AG04450 (cell line): ENCODE measurements at regions not wholly inside any gene's neighbourhood (a gene's known extent, or its start where the extent isn't known, plus 50 kb on each side); places are given as distances from the start of the nearest gene placed in this dataset.

Source experiments
- CTCF ChIA-PET: fragments of 300-600, 350-600 bp; formaldehyde crosslinking; extraction: SDS; loops from one replicate; lab custom pipeline; 2022; ENCODE audit warnings: antibody characterized with exemption, inconsistent platforms; lab: Charles Lee
- POLR2A ChIA-PET: fragments of 350-600 bp; formaldehyde crosslinking; extraction: SDS; loops from one replicate; lab custom pipeline; 2021; ENCODE audit warnings: antibody characterized with exemption, inconsistent platforms; lab: Yijun Ruan, JAX
- DNase-seq: peaks from one replicate; pipeline ENCODE4 v3.0.0-alpha.2; 2011; ENCODE audit warnings: low read depth, low spot score
- H3K27ac ChIP-seq: one replicate; pipeline ENCODE4 v1.5.1; 2012; ENCODE audit warnings: low read depth, low read length, control low read depth
- H3K27me3 ChIP-seq: one replicate; pipeline ENCODE4 v1.6.0; 2012; ENCODE audit warnings: low read length; ENCODE audit not compliant: control insufficient read depth, insufficient read depth
- H3K4me3 ChIP-seq: 2 replicates; pipeline ENCODE4 v1.5.1; 2011; ENCODE audit warnings: mild to moderate bottlenecking, low read depth, low read length, control low read depth
- H3K9me3 ChIP-seq: 2 replicates; pipeline ENCODE4 v1.5.1; 2012; ENCODE audit warnings: low read length; ENCODE audit not compliant: control insufficient read depth, insufficient read depth
- TF ChIP-seq, protein P1 (sequence below): IDR thresholded peaks from 2 replicates; pipeline ENCODE4 v1.5.1; 2011; ENCODE audit warnings: low read depth, low read length, control low read depth, inconsistent platforms

DNA sequence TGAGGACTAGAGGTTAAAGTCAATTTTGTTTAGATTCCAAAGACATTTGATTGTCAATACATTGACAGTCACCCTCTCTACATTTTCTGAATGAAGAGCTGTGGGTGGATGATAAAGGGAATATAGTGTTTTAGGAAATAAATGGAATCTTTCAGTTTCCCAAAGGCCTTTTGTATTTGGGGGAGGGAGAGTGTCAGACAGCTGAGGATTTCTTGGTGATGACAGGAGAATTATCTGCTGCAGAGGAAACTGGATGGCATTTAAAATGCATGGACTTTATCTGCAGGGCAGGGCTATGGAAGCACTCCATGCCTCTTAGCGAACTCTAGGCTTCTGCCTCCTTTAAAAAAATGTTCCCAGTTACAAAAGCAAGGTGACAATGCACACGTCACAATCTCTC, 195.1 kb downstream of the KCNS3 start:
- H3K27ac ChIP-seq: no peak overlapping the region
- POLR2A ChIA-PET: no interaction called here
- no peaks in the 10 kb centered on the region for H3K9me3 ChIP-seq
- no peak overlapping the region for H3K4me3 ChIP-seq
- CTCF ChIA-PET: no interaction called here
- TF ChIP-seq, protein P1, sequence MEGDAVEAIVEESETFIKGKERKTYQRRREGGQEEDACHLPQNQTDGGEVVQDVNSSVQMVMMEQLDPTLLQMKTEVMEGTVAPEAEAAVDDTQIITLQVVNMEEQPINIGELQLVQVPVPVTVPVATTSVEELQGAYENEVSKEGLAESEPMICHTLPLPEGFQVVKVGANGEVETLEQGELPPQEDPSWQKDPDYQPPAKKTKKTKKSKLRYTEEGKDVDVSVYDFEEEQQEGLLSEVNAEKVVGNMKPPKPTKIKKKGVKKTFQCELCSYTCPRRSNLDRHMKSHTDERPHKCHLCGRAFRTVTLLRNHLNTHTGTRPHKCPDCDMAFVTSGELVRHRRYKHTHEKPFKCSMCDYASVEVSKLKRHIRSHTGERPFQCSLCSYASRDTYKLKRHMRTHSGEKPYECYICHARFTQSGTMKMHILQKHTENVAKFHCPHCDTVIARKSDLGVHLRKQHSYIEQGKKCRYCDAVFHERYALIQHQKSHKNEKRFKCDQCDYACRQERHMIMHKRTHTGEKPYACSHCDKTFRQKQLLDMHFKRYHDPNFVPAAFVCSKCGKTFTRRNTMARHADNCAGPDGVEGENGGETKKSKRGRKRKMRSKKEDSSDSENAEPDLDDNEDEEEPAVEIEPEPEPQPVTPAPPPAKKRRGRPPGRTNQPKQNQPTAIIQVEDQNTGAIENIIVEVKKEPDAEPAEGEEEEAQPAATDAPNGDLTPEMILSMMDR: no peak
- no peak for DNase-seq
- H3K27me3 ChIP-seq: no peaks in the 10 kb centered on the region

DNA sequence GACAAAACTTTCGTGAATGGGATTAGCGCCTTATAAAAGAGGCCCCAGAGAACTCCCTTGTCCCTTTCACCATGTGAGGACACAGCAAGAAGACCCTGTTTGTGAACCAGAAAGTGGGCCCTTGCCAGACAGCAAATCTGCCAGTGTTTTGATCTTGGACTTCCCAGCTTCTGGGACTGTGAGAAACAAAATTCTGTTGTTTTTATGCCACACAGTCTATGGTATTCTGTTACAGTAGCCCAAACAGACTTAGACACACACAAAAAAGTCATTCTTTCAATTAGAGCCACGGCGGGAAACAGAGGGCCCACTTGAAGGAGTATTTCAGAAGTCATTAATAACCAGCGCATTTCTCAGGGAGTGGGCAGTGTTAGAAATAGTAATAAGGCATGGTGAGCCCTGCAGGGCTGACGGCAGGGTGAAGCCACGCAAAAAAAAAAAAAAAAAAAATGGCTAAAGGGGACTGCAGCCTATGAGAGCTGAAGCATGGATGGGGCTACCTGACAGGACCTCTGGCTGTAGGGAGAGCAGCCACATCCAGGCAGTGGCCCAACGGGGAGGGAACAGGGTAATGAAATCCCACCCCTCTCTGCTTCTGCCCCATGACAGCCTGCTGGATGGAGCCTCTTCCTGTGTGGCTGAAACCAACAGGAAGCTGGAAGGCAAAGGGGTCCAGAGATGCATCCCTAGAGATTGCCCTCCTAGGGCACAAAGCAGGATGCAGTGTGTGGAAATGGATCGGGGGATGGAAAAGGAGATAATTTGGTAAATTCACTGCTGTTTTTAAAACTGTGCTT, 189.3 kb downstream of the KCNS3 start:
- ChIA-PET POLR2A (no interaction called here), CTCF (no interaction called here)
- DNase-seq: no peak
- TF ChIP-seq, protein P1: no peak
- no peak overlapping the region for H3K4me3 ChIP-seq
- no peaks in the 10 kb centered on the region for H3K27me3 ChIP-seq
- no peak overlapping the region for H3K27ac ChIP-seq
- H3K9me3 ChIP-seq: no peaks in the 10 kb centered on the region

DNA sequence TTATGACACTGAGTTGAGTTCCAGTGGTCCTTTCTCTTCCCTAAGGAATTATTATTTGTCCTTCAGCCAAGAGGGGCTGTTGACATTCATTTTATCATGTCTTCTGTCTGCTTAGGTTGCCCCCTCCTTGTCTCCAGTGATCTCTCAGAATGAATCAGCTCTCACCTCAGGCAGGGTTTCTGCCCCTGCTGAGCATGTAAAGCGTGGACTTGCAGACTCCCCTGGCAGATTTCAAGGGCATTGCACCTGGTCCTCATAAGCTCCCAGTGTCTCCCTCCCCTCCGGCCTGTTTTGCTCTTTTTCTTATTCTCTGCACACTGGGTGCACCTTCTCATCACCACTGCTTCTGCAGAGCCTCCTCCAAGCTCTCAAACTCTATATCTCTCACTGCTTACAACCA, 188.4 kb downstream of the KCNS3 start:
- Histone ChIP-seq H3K4me3 (no peak overlapping the region), H3K27me3 (no peaks in the 10 kb centered on the region), H3K9me3 (no peaks in the 10 kb centered on the region), H3K27ac (no peak overlapping the region)
- POLR2A ChIA-PET: no interaction called here
- CTCF ChIA-PET: no interaction called here
- TF ChIP-seq, protein P1: no peak
- DNase-seq: no peak

DNA sequence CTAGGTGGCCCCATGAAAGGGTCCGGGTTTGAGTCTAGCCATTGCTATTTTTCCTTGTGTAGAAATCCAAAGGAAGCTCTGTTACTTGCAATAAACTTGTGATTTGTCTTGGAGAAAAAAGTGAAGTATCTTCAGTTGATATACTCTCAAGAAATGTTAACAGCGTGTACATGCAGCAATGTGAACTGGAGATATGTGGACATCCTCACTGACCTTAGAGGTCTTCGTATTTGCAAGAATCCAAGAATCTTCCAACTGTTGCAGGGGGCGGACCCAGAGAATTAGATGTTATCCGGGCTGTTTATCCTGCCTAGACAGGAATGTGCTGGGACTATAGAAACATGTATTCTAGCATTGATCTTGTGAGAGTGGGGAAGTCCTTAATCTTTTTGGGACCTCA, 187.6 kb downstream of the KCNS3 start:
- Histone ChIP-seq H3K27me3 (no peaks in the 10 kb centered on the region), H3K27ac (no peak overlapping the region), H3K9me3 (no peaks in the 10 kb centered on the region), H3K4me3 (no peak overlapping the region)
- ChIA-PET CTCF (interaction anchor here (1.2 kb wide), 1 partner anchor 84 kb away, joined by 4 read pairs; no protein-coding TSS in a partner anchor), POLR2A (no interaction called here)
- DNase-seq: no peak
- TF ChIP-seq, protein P1: no peak

DNA sequence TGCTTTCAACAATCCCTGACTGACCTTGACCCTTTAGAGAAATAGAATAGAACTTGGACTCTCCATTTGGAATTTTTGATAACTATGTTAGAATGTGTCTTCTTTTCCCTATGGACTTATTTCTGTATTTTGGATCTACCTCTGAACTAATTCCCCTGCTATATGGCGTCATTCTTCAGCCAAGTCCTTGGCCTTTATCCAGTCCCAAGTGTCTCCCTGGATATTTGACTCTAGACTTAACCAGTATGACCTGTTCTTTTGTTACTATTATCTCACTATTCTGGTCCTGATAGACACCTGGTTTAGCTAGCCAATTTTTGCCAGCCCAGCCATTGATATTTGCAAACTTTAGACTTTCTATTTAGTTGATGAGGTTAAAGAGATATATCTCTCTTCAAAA, 186.8 kb downstream of the KCNS3 start:
- H3K27me3 ChIP-seq: no peaks in the 10 kb centered on the region
- CTCF ChIA-PET: no interaction called here

More for the DNA sequence above, 186.8 kb downstream of the KCNS3 start:
- Histone ChIP-seq H3K9me3 (no peaks in the 10 kb centered on the region), H3K27ac (no peak overlapping the region), H3K4me3 (no peak overlapping the region)
- TF ChIP-seq, protein P1: no peak
- no peak for DNase-seq
- POLR2A ChIA-PET: no interaction called here
